ENCODE measurements at regions not wholly inside any gene's neighbourhood (a gene's known extent, or its start where the extent isn't known, plus 50 kb on each side); places are given as distances from the start of the nearest gene placed in this dataset.

- CTCF ChIA-PET: no interaction called here
- intact Hi-C loops (cut with micrococcal nuclease; ENCODE audit: unreplicated experiment): no loop called here
- DNase-seq: no peak
- no peak for TF ChIP-seq CTCF (IDR thresholded peaks at IDR 0.05; ENCODE audit: insufficient read depth in 1 of 2, low read depth in 1 of 2, low read length in 1 of 2, severe bottlenecking in 1 of 2, unreplicated experiment in 1 of 2)
- Mint-ChIP-seq H3K4me1 (ENCODE audit: low read depth, unreplicated experiment) (no peaks in the 10 kb centered on the region), H3K27ac (ENCODE audit: unreplicated experiment) (no peak overlapping the region), H3K9me3 (ENCODE audit: unreplicated experiment) (no peaks in the 10 kb centered on the region), H3K27me3 (ENCODE audit: insufficient read depth, unreplicated experiment) (peaks cover 11% of the 10 kb centered on the region), H3K36me3 (ENCODE audit: insufficient read depth, unreplicated experiment) (no peaks in the 10 kb centered on the region), H3K4me3 (ENCODE audit: unreplicated experiment) (no peak overlapping the region)
- Histone ChIP-seq H3K27me3 (replicated peaks; ENCODE audit: control insufficient read depth, insufficient read depth, low read length) (no peaks in the 10 kb centered on the region), H3K4me1 (no peaks in the 10 kb centered on the region), H3K9me3 (no peaks in the 10 kb centered on the region), H3K36me3 (ENCODE audit: control insufficient read depth, insufficient read depth, low read length) (no peaks in the 10 kb centered on the region), H3K4me3 (ENCODE audit: low read depth, low read length) (no peak overlapping the region)
- no TSS peak for BruUV-seq (replicated peaks)
- POLR2A ChIA-PET: no interaction called here
Measured at GRCh38 chr14:42028607-42029006, 421.9 kb downstream of the LRFN5 start.

GRCh38 chr14:42027271-42027670, 420.6 kb downstream of the LRFN5 start:
- H3K27me3 Mint-ChIP-seq (ENCODE audit: insufficient read depth, unreplicated experiment): peaks cover 11% of the 10 kb centered on the region
- intact Hi-C loops (cut with micrococcal nuclease; ENCODE audit: unreplicated experiment): no loop called here
- no peaks in the 10 kb centered on the region for H3K9me3 Mint-ChIP-seq (ENCODE audit: unreplicated experiment)
- no peaks in the 10 kb centered on the region for H3K36me3 ChIP-seq (ENCODE audit: control insufficient read depth, insufficient read depth, low read length)
- ChIA-PET CTCF (no interaction called here), POLR2A (no interaction called here)
- BruUV-seq (replicated peaks): no TSS peak
- no peaks in the 10 kb centered on the region for H3K4me1 ChIP-seq
- no peaks in the 10 kb centered on the region for H3K27me3 ChIP-seq (replicated peaks; ENCODE audit: control insufficient read depth, insufficient read depth, low read length)
- no peak overlapping the region for H3K27ac Mint-ChIP-seq (ENCODE audit: unreplicated experiment)
- no peaks in the 10 kb centered on the region for H3K9me3 ChIP-seq
- no peak overlapping the region for H3K4me3 Mint-ChIP-seq (ENCODE audit: unreplicated experiment)
- no peaks in the 10 kb centered on the region for H3K36me3 Mint-ChIP-seq (ENCODE audit: insufficient read depth, unreplicated experiment)
- no peak for DNase-seq
- no peak overlapping the region for H3K4me3 ChIP-seq (ENCODE audit: low read depth, low read length)
- no peaks in the 10 kb centered on the region for H3K4me1 Mint-ChIP-seq (ENCODE audit: low read depth, unreplicated experiment)
- TF ChIP-seq CTCF (IDR thresholded peaks at IDR 0.05; ENCODE audit: insufficient read depth in 1 of 2, low read depth in 1 of 2, low read length in 1 of 2, severe bottlenecking in 1 of 2, unreplicated experiment in 1 of 2): no peak

GRCh38 chr14:42023452-42023851, 416.8 kb downstream of the LRFN5 start:
- Histone ChIP-seq H3K4me3 (ENCODE audit: low read depth, low read length) (no peak overlapping the region), H3K4me1 (no peaks in the 10 kb centered on the region), H3K9me3 (no peaks in the 10 kb centered on the region), H3K36me3 (ENCODE audit: control insufficient read depth, insufficient read depth, low read length) (no peaks in the 10 kb centered on the region), H3K27me3 (replicated peaks; ENCODE audit: control insufficient read depth, insufficient read depth, low read length) (no peaks in the 10 kb centered on the region)
- no peaks in the 10 kb centered on the region for H3K36me3 Mint-ChIP-seq (ENCODE audit: insufficient read depth, unreplicated experiment)
- H3K4me3 Mint-ChIP-seq (ENCODE audit: unreplicated experiment): no peak overlapping the region
- H3K9me3 Mint-ChIP-seq (ENCODE audit: unreplicated experiment): no peaks in the 10 kb centered on the region
- CTCF ChIA-PET: no interaction called here
- POLR2A ChIA-PET: no interaction called here
- no peak overlapping the region for H3K27ac Mint-ChIP-seq (ENCODE audit: unreplicated experiment)
- no TSS peak for BruUV-seq (replicated peaks)
- intact Hi-C loops (cut with micrococcal nuclease; ENCODE audit: unreplicated experiment): no loop called here
- H3K27me3 Mint-ChIP-seq (ENCODE audit: insufficient read depth, unreplicated experiment): peaks cover 12% of the 10 kb centered on the region
- no peaks in the 10 kb centered on the region for H3K4me1 Mint-ChIP-seq (ENCODE audit: low read depth, unreplicated experiment)
- no peak for DNase-seq
- TF ChIP-seq CTCF (IDR thresholded peaks at IDR 0.05; ENCODE audit: insufficient read depth in 1 of 2, low read depth in 1 of 2, low read length in 1 of 2, severe bottlenecking in 1 of 2, unreplicated experiment in 1 of 2): no peak

Data from Caco-2 (cell line).